ENCODE measurements at regions not wholly inside any gene's neighbourhood (a gene's known extent, or its start where the extent isn't known, plus 50 kb on each side); places are given as distances from the start of the nearest gene placed in this dataset.

GRCh38 chr22:49312601-49313000 lies 515.1 kb downstream of the BRD1 start:
- Histone ChIP-seq H3K36me3 (ENCODE audit: insufficient read depth, low read length) (no peaks in the 10 kb centered on the region), H3K9me3 (ENCODE audit: insufficient read depth, low read depth, low read length) (no peaks in the 10 kb centered on the region), H3K4me1 (ENCODE audit: insufficient read depth, low read length, poor library complexity, severe bottlenecking) (peaks cover 4% of the 10 kb centered on the region), H3K4me2 (ENCODE audit: low read depth, low read length, poor library complexity, severe bottlenecking) (no peak overlapping the region), H3K9me2 (replicated peaks; ENCODE audit: low read depth, low read length) (no peaks in the 10 kb centered on the region), H3F3A (ENCODE audit: low read depth) (no peaks in the 10 kb centered on the region), H3K4me3 (ENCODE audit: low read length, poor library complexity, severe bottlenecking) (no peak overlapping the region), H3K9ac (ENCODE audit: low read depth, low read length, poor library complexity, severe bottlenecking) (no peak overlapping the region), H3K27me3 (ENCODE audit: insufficient read depth, low read length, poor library complexity, severe bottlenecking) (no peaks in the 10 kb centered on the region), H2AFZ (ENCODE audit: low read length) (no peak overlapping the region), H3K79me2 (ENCODE audit: insufficient read depth, low read length) (no peaks in the 10 kb centered on the region), H4K20me1 (ENCODE audit: insufficient read depth, low read length, poor library complexity, severe bottlenecking) (no peaks in the 10 kb centered on the region)
- no peak for TF ChIP-seq EZH2phosphoT487 (IDR thresholded peaks at IDR 0.05; ENCODE audit: borderline replicate concordance)
- TF ChIP-seq CTCF (conservative IDR thresholded peaks at IDR 0.05; ENCODE audit: low read length): no peak

- Histone ChIP-seq H3K9me3 (ENCODE audit: insufficient read depth, low read depth, low read length) (no peaks in the 10 kb centered on the region), H3K27me3 (ENCODE audit: insufficient read depth, low read length, poor library complexity, severe bottlenecking) (no peaks in the 10 kb centered on the region), H4K20me1 (ENCODE audit: insufficient read depth, low read length, poor library complexity, severe bottlenecking) (no peaks in the 10 kb centered on the region), H3K4me3 (ENCODE audit: low read length, poor library complexity, severe bottlenecking) (no peak overlapping the region), H3K4me1 (ENCODE audit: insufficient read depth, low read length, poor library complexity, severe bottlenecking) (peaks cover 4% of the 10 kb centered on the region), H3K9ac (ENCODE audit: low read depth, low read length, poor library complexity, severe bottlenecking) (no peak overlapping the region), H3K9me2 (replicated peaks; ENCODE audit: low read depth, low read length) (no peaks in the 10 kb centered on the region), H2AFZ (ENCODE audit: low read length) (no peak overlapping the region), H3K4me2 (ENCODE audit: low read depth, low read length, poor library complexity, severe bottlenecking) (no peak overlapping the region), H3F3A (ENCODE audit: low read depth) (no peaks in the 10 kb centered on the region), H3K79me2 (ENCODE audit: insufficient read depth, low read length) (no peaks in the 10 kb centered on the region), H3K36me3 (ENCODE audit: insufficient read depth, low read length) (no peaks in the 10 kb centered on the region)
- TF ChIP-seq CTCF (conservative IDR thresholded peaks at IDR 0.05; ENCODE audit: low read length): no peak
- TF ChIP-seq EZH2phosphoT487 (IDR thresholded peaks at IDR 0.05; ENCODE audit: borderline replicate concordance): no peak
Measured at GRCh38 chr22:49310354-49310753, 517.3 kb downstream of the BRD1 start.

GRCh38 chr22:49308300-49308699 lies 519.4 kb downstream of the BRD1 start:
- Histone ChIP-seq H3K4me3 (ENCODE audit: low read length, poor library complexity, severe bottlenecking) (no peak overlapping the region), H3F3A (ENCODE audit: low read depth) (no peaks in the 10 kb centered on the region), H3K27me3 (ENCODE audit: insufficient read depth, low read length, poor library complexity, severe bottlenecking) (no peaks in the 10 kb centered on the region), H3K4me1 (ENCODE audit: insufficient read depth, low read length, poor library complexity, severe bottlenecking) (peaks cover 4% of the 10 kb centered on the region), H3K9me3 (ENCODE audit: insufficient read depth, low read depth, low read length) (no peaks in the 10 kb centered on the region), H4K20me1 (ENCODE audit: insufficient read depth, low read length, poor library complexity, severe bottlenecking) (no peaks in the 10 kb centered on the region), H3K9ac (ENCODE audit: low read depth, low read length, poor library complexity, severe bottlenecking) (no peak overlapping the region), H2AFZ (ENCODE audit: low read length) (no peak overlapping the region), H3K36me3 (ENCODE audit: insufficient read depth, low read length) (no peaks in the 10 kb centered on the region), H3K79me2 (ENCODE audit: insufficient read depth, low read length) (no peaks in the 10 kb centered on the region), H3K9me2 (replicated peaks; ENCODE audit: low read depth, low read length) (no peaks in the 10 kb centered on the region), H3K4me2 (ENCODE audit: low read depth, low read length, poor library complexity, severe bottlenecking) (no peak overlapping the region)
- no peak for TF ChIP-seq EZH2phosphoT487 (IDR thresholded peaks at IDR 0.05; ENCODE audit: borderline replicate concordance)
- TF ChIP-seq CTCF (conservative IDR thresholded peaks at IDR 0.05; ENCODE audit: low read length): no peak
